HG03060 (cell line): ENCODE measurements at regions not wholly inside any gene's neighbourhood (a gene's known extent, or its start where the extent isn't known, plus 50 kb on each side); places are given as distances from the start of the nearest gene placed in this dataset.
"Not testable (repeated sequence)": the region's sequence is repeated elsewhere in the genome, so short reads cannot be mapped to it uniquely, and the experiment has no call there.

ENCODE experiments used
- ATAC-seq: cut with Tn5 transposase; IDR thresholded peaks from one replicate; pipeline ENCODE4 v1.9.1; 2021; ENCODE audit warnings: low read depth, moderate number of reproducible peaks; ENCODE audit not compliant: unreplicated experiment

- no peak for ATAC-seq
These were observed 663.2 kb upstream of the ANKRD30A start for GRCh38 chr10:36462194-36462593.

GRCh38 chr10:36458437-36458836 lies 667.0 kb upstream of the ANKRD30A start:
- ATAC-seq: not testable (repeated sequence)

GRCh38 chr10:36457751-36458150 lies 667.6 kb upstream of the ANKRD30A start:
- no peak for ATAC-seq

GRCh38 chr10:36455526-36456133 lies 669.8 kb upstream of the ANKRD30A start:
- ATAC-seq: no peak

- no peak for ATAC-seq
These were observed 672.5 kb upstream of the ANKRD30A start for GRCh38 chr10:36452851-36453250.

- ATAC-seq: no peak
These were observed 673.9 kb upstream of the ANKRD30A start for GRCh38 chr10:36451391-36451970.

- ATAC-seq: no peak
These were observed 675.0 kb upstream of the ANKRD30A start for GRCh38 chr10:36450380-36450779.

GRCh38 chr10:36448760-36449691 lies 676.4 kb upstream of the ANKRD30A start:
- ATAC-seq: no peak

GRCh38 chr10:36446881-36447280 lies 678.5 kb upstream of the ANKRD30A start:
- no peak for ATAC-seq

- ATAC-seq: no peak
These were observed 682.2 kb upstream of the ANKRD30A start for GRCh38 chr10:36443233-36443632.

GRCh38 chr10:36441557-36441956 lies 683.8 kb upstream of the ANKRD30A start:
- ATAC-seq: no peak

- no peak for ATAC-seq
These were observed 684.9 kb upstream of the ANKRD30A start for GRCh38 chr10:36440539-36440938.

- no peak for ATAC-seq
These were observed 688.0 kb upstream of the ANKRD30A start for GRCh38 chr10:36437367-36437766.

- no peak for ATAC-seq
These were observed 696.9 kb upstream of the ANKRD30A start for GRCh38 chr10:36428507-36428906.

GRCh38 chr10:36425131-36425797 lies 700.1 kb upstream of the ANKRD30A start:
- ATAC-seq: no peak

GRCh38 chr10:36424502-36424901 lies 700.9 kb upstream of the ANKRD30A start:
- no peak for ATAC-seq

- no peak for ATAC-seq
These were observed 701.6 kb upstream of the ANKRD30A start for GRCh38 chr10:36423821-36424248.

GRCh38 chr10:36421992-36422391 lies 703.4 kb upstream of the ANKRD30A start:
- ATAC-seq: no peak

GRCh38 chr10:36416513-36416912 lies 708.9 kb upstream of the ANKRD30A start:
- no peak for ATAC-seq

GRCh38 chr10:36412942-36413341 lies 712.5 kb upstream of the ANKRD30A start:
- ATAC-seq: no peak

- ATAC-seq: not testable (repeated sequence)
These were observed 725.2 kb upstream of the ANKRD30A start for GRCh38 chr10:36400238-36400637.
